ENCODE measurements at regions not wholly inside any gene's neighbourhood (a gene's known extent, or its start where the extent isn't known, plus 50 kb on each side); places are given as distances from the start of the nearest gene placed in this dataset.
"Not testable (repeated sequence)": the region's sequence is repeated elsewhere in the genome, so short reads cannot be mapped to it uniquely, and the experiment has no call there.

GRCh38 chr6:82607998-82608725 lies 244.5 kb downstream of the TPBG start:
- no CpG with 5 or more reads among the region's 1 CpG for WGBS (ENCODE audit: insufficient coverage, low lambda C conversion rate)
- H3K4me3 ChIP-seq (ENCODE audit: low read length) = no peak overlapping the region
- H3K4me1 ChIP-seq (ENCODE audit: control insufficient read depth, insufficient read depth, low read length) = no peaks in the 10 kb centered on the region
- no peaks in the 10 kb centered on the region for H3K36me3 ChIP-seq (ENCODE audit: control insufficient read depth, insufficient read depth, low read length)
- no peaks in the 10 kb centered on the region for H3K9me3 ChIP-seq (ENCODE audit: control insufficient read depth, low read depth, low read length)
- no peak for DNase-seq
- H3K27ac ChIP-seq (ENCODE audit: low read length) = no peak overlapping the region
- H3K27me3 ChIP-seq (ENCODE audit: control insufficient read depth, insufficient read depth, low read length) = no peaks in the 10 kb centered on the region

DNA sequence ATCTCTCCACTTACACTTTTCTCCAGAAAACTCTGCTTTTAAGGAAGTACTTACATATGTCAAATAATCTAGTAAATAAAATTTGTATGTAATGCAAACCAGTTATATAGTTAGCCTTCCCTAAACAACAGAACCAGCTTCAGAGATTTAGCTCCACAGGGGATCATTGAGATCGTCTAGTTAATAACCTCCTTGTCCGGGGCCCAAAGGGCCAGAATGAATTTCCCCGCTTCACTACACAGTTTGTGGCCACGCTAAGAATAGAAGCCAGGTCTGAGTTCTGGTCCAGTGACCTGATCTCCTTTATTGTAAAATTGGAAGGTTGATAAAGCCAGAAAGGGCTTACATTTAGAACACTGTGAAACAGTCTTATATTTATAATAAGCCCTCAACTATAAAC lies 245.2 kb downstream of the TPBG start:
- no peaks in the 10 kb centered on the region for H3K9me3 ChIP-seq (ENCODE audit: control insufficient read depth, low read depth, low read length)
- no peak overlapping the region for H3K27ac ChIP-seq (ENCODE audit: low read length)
- WGBS (ENCODE audit: insufficient coverage, low lambda C conversion rate) = no CpG with 5 or more reads among the region's 4 CpGs
- no peaks in the 10 kb centered on the region for H3K27me3 ChIP-seq (ENCODE audit: control insufficient read depth, insufficient read depth, low read length)
- DNase-seq = no peak
- no peak overlapping the region for H3K4me3 ChIP-seq (ENCODE audit: low read length)
- no peaks in the 10 kb centered on the region for H3K4me1 ChIP-seq (ENCODE audit: control insufficient read depth, insufficient read depth, low read length)
- H3K36me3 ChIP-seq (ENCODE audit: control insufficient read depth, insufficient read depth, low read length) = no peaks in the 10 kb centered on the region

GRCh38 chr6:82611751-82612150 lies 248.1 kb downstream of the TPBG start:
- Histone ChIP-seq H3K27me3 (ENCODE audit: control insufficient read depth, insufficient read depth, low read length) (no peaks in the 10 kb centered on the region), H3K4me3 (ENCODE audit: low read length) (no peak overlapping the region), H3K36me3 (ENCODE audit: control insufficient read depth, insufficient read depth, low read length) (no peaks in the 10 kb centered on the region), H3K9me3 (ENCODE audit: control insufficient read depth, low read depth, low read length) (no peaks in the 10 kb centered on the region), H3K4me1 (ENCODE audit: control insufficient read depth, insufficient read depth, low read length) (no peaks in the 10 kb centered on the region), H3K27ac (ENCODE audit: low read length) (no peak overlapping the region)
- DNase-seq = no peak
- WGBS (ENCODE audit: insufficient coverage, low lambda C conversion rate) = 100% methylated on average over 1 of the region's 1 CpG

DNA sequence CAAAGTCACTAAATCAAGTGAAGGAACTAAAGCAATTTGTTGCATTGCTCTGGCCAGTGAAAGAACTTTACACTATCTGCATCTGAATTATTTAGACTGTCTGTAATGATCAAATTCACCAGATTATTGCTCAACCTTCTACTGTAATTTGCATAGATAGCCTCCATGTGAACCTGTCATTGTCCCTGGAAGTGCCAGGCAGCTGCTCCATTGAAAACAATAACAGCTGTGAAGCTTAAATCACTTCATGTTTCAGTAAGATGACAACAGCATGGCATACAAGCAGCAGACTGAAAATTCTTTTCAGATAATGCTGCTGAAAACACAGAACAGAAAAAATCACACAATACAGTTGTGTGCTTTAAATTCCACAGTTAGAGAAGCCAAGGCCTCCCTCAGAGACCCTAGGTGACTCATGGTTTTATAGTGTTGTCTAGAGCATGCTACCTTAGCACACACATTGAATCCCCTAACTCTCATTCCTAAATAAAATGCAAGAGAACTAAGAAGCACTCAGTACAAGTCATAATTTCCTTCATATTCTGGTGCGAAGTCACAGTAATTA lies 248.9 kb downstream of the TPBG start:
- Histone ChIP-seq H3K4me3 (ENCODE audit: low read length) (no peak overlapping the region), H3K4me1 (ENCODE audit: control insufficient read depth, insufficient read depth, low read length) (no peaks in the 10 kb centered on the region), H3K27ac (ENCODE audit: low read length) (no peak overlapping the region), H3K27me3 (ENCODE audit: control insufficient read depth, insufficient read depth, low read length) (no peaks in the 10 kb centered on the region), H3K36me3 (ENCODE audit: control insufficient read depth, insufficient read depth, low read length) (no peaks in the 10 kb centered on the region), H3K9me3 (ENCODE audit: control insufficient read depth, low read depth, low read length) (no peaks in the 10 kb centered on the region)
- 100% methylated on average over 1 of the region's 1 CpG for WGBS (ENCODE audit: insufficient coverage, low lambda C conversion rate)
- DNase-seq = no peak

DNA sequence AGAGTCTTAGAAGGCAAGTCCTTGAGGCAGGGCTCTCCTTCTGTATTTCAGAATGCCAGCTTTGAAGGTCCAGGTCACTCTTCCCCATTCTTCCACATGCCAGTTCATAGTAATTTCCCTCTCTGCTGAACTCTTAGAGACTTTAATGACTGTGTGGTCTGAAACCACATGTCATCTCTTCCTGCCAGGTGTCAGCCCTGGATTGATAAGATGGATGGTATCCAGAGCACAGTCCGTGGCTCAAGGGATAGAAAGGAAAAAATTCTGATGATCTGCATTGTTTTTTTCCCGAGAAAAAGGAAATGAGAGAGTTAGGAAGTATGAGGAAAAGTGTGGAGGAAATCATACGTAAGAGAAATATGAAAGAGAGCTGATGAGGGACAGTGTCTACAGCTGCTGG lies 250.9 kb downstream of the TPBG start:
- WGBS (ENCODE audit: insufficient coverage, low lambda C conversion rate) = 73% methylated on average over 2 of the region's 3 CpGs
- H3K9me3 ChIP-seq (ENCODE audit: control insufficient read depth, low read depth, low read length) = no peaks in the 10 kb centered on the region
- H3K4me3 ChIP-seq (ENCODE audit: low read length) = no peak overlapping the region

GRCh38 chr6:82616386-82617028 lies 252.9 kb downstream of the TPBG start:
- no peaks in the 10 kb centered on the region for H3K27me3 ChIP-seq (ENCODE audit: control insufficient read depth, insufficient read depth, low read length)
- DNase-seq = no peak
- H3K9me3 ChIP-seq (ENCODE audit: control insufficient read depth, low read depth, low read length) = no peaks in the 10 kb centered on the region
- whole genome bisulfite sequencing (ENCODE audit: insufficient coverage, low lambda C conversion rate) = no CpG with 5 or more reads among the region's 4 CpGs
- H3K27ac ChIP-seq (ENCODE audit: low read length) = no peak overlapping the region
- no peak overlapping the region for H3K4me3 ChIP-seq (ENCODE audit: low read length)
- no peaks in the 10 kb centered on the region for H3K36me3 ChIP-seq (ENCODE audit: control insufficient read depth, insufficient read depth, low read length)
- H3K4me1 ChIP-seq (ENCODE audit: control insufficient read depth, insufficient read depth, low read length) = no peaks in the 10 kb centered on the region

More for the DNA sequence above, 250.9 kb downstream of the TPBG start:
- Histone ChIP-seq H3K27ac (ENCODE audit: low read length) (no peak overlapping the region), H3K36me3 (ENCODE audit: control insufficient read depth, insufficient read depth, low read length) (no peaks in the 10 kb centered on the region), H3K27me3 (ENCODE audit: control insufficient read depth, insufficient read depth, low read length) (no peaks in the 10 kb centered on the region), H3K4me1 (ENCODE audit: control insufficient read depth, insufficient read depth, low read length) (no peaks in the 10 kb centered on the region)
- DNase-seq = no peak

GRCh38 chr6:82617648-82618047 lies 254.0 kb downstream of the TPBG start:
- no peaks in the 10 kb centered on the region for H3K27me3 ChIP-seq (ENCODE audit: control insufficient read depth, insufficient read depth, low read length)

GRCh38 chr6:82619573-82619972 lies 256.0 kb downstream of the TPBG start:
- H3K36me3 ChIP-seq (ENCODE audit: control insufficient read depth, insufficient read depth, low read length) = no peaks in the 10 kb centered on the region
- H3K4me1 ChIP-seq (ENCODE audit: control insufficient read depth, insufficient read depth, low read length) = no peaks in the 10 kb centered on the region
- no peak overlapping the region for H3K4me3 ChIP-seq (ENCODE audit: low read length)
- H3K27ac ChIP-seq (ENCODE audit: low read length) = no peak overlapping the region
- H3K27me3 ChIP-seq (ENCODE audit: control insufficient read depth, insufficient read depth, low read length) = no peaks in the 10 kb centered on the region
- no peak for DNase-seq
- H3K9me3 ChIP-seq (ENCODE audit: control insufficient read depth, low read depth, low read length) = no peaks in the 10 kb centered on the region

More at GRCh38 chr6:82617648-82618047, 254.0 kb downstream of the TPBG start:
- Histone ChIP-seq H3K36me3 (ENCODE audit: control insufficient read depth, insufficient read depth, low read length) (no peaks in the 10 kb centered on the region), H3K27ac (ENCODE audit: low read length) (no peak overlapping the region), H3K4me1 (ENCODE audit: control insufficient read depth, insufficient read depth, low read length) (no peaks in the 10 kb centered on the region), H3K4me3 (ENCODE audit: low read length) (no peak overlapping the region), H3K9me3 (ENCODE audit: control insufficient read depth, low read depth, low read length) (no peaks in the 10 kb centered on the region)
- no peak for DNase-seq

DNA sequence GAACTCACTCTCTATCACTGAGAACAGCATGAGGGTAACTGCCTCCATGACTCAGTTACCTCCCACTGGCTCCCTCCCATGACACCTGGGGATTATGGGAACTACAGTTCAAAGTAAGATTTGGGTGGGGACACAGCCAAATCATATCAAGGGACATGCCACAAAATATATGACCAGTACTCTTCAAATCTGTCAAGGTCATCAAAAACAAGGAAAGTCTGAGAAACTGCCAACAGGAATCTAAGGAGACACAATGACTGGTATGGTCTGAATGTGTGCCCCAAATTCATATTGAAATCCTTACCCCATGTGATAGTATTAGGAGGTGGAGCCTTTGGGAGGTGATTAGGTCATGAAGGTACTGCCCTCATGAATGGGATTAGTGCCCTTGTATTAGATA lies 258.8 kb downstream of the TPBG start:
- no peak for DNase-seq
- H3K4me1 ChIP-seq (ENCODE audit: control insufficient read depth, insufficient read depth, low read length) = no peaks in the 10 kb centered on the region
- no peaks in the 10 kb centered on the region for H3K36me3 ChIP-seq (ENCODE audit: control insufficient read depth, insufficient read depth, low read length)
- H3K9me3 ChIP-seq (ENCODE audit: control insufficient read depth, low read depth, low read length) = no peaks in the 10 kb centered on the region
- H3K27ac ChIP-seq (ENCODE audit: low read length) = no peak overlapping the region
- H3K27me3 ChIP-seq (ENCODE audit: control insufficient read depth, insufficient read depth, low read length) = no peaks in the 10 kb centered on the region
- H3K4me3 ChIP-seq (ENCODE audit: low read length) = no peak overlapping the region

DNA sequence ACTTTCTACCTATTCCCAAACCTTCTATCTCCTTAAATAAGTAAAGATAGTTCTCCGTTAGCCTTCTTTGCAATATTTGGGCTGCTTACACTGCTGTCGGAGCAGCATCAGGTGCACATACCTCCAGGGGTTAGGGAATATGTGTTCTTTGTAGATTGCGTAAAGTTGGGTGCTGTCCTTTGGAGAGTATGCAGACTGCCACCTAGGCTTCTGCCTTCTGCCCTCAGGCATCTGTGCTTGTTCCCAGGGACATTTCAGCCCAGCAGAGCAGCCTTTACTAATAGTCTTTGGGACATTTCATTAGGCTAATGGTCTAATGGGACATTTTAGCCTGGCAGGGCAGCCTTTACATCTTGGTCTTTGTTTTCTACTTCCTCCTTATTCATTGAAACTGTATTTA lies 260.6 kb downstream of the TPBG start:
- H3K27me3 ChIP-seq (ENCODE audit: control insufficient read depth, insufficient read depth, low read length) = no peaks in the 10 kb centered on the region
- no peak overlapping the region for H3K4me3 ChIP-seq (ENCODE audit: low read length)
- H3K27ac ChIP-seq (ENCODE audit: low read length) = no peak overlapping the region
- DNase-seq = no peak
- WGBS (ENCODE audit: insufficient coverage, low lambda C conversion rate) = no CpG with 5 or more reads among the region's 3 CpGs
- no peaks in the 10 kb centered on the region for H3K9me3 ChIP-seq (ENCODE audit: control insufficient read depth, low read depth, low read length)
- no peaks in the 10 kb centered on the region for H3K4me1 ChIP-seq (ENCODE audit: control insufficient read depth, insufficient read depth, low read length)
- no peaks in the 10 kb centered on the region for H3K36me3 ChIP-seq (ENCODE audit: control insufficient read depth, insufficient read depth, low read length)

DNA sequence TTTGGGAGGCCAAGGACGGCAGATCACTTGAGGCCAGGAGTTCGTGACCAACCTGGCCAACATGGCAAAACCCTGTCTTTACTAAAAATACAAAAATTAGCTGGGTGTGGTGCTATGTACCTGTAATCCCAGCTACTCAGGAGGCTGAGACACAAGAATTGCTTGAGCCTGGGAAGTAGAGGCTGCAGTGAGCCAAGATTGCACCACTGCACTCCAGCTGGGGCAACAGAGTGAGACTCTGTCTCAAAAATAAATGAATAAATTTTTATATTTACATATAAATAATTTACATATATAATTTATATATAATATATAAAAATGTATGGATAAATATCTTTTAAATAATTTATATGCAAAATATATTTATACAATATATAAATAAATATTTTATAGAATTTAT lies 263.3 kb downstream of the TPBG start:
- no CpG with 5 or more reads among the region's 2 CpGs for WGBS (ENCODE audit: insufficient coverage, low lambda C conversion rate)
- H3K4me1 ChIP-seq (ENCODE audit: control insufficient read depth, insufficient read depth, low read length); H3K9me3 ChIP-seq (ENCODE audit: control insufficient read depth, low read depth, low read length); DNase-seq; H3K4me3 ChIP-seq (ENCODE audit: low read length); H3K27me3 ChIP-seq (ENCODE audit: control insufficient read depth, insufficient read depth, low read length); H3K27ac ChIP-seq (ENCODE audit: low read length); H3K36me3 ChIP-seq (ENCODE audit: control insufficient read depth, insufficient read depth, low read length): not testable (repeated sequence)
